GM21825 (cell line): ENCODE measurements at regions not wholly inside any gene's neighbourhood (a gene's known extent, or its start where the extent isn't known, plus 50 kb on each side); places are given as distances from the start of the nearest gene placed in this dataset.
"Not testable (repeated sequence)": the region's sequence is repeated elsewhere in the genome, so short reads cannot be mapped to it uniquely, and the experiment has no call there.

Experiments used
- ATAC-seq: cut with Tn5 transposase; IDR thresholded peaks from one replicate; pipeline ENCODE4 v1.9.1; 2021; ENCODE audit warnings: mild to moderate bottlenecking, moderate library complexity; ENCODE audit not compliant: unreplicated experiment

DNA sequence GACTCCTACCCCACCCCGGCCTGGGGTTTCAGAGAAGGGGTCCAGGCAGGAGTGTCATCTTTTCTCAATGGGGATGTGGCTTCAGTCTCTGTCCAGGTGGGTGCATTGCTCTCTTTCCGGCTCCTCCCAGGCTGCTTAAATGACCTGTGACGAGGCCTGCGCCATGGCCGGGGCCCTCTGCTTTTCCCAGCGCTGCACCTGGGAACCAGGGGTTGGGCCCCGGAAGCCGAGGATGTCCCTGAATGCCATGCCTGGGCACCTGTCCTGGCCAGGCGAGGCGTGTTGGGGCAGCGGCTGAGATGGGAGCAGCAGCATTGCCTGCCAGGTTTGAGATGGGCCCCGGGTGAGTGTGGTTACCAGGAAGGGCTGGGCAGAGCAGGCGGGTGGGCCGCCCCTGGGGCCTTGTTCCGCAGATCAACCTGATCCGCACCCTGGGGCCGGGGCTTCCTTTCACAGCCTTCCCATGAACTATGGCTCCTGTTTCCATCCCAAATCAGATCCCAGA, 147.4 kb downstream of the SEC14L1 start:
- ATAC-seq: no peak

GRCh38 chr17:77290759-77291558, 150.2 kb downstream of the SEC14L1 start:
- ATAC-seq: not testable (repeated sequence)

GRCh38 chr17:77291591-77292386, 151.0 kb downstream of the SEC14L1 start:
- ATAC-seq: no peak

DNA sequence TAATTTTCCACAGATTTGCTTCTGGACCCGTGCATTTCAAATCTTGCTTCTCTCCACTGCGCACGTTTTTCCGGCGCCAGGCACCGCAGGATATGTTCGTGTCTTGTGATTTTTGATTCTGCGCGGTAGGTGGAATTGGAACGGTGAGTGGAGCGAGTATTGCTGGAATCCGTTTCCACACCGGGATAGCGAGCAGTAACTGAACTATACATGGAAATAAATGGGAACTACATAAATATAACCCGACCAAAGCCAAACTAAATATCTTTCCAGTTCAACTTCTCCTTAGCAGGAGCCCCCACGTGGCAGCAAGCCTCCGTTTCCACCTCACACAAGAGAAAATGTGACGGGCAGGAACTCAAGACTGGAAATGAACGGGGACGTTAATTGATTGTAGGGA, 154.0 kb downstream of the SEC14L1 start:
- ATAC-seq: no peak

DNA sequence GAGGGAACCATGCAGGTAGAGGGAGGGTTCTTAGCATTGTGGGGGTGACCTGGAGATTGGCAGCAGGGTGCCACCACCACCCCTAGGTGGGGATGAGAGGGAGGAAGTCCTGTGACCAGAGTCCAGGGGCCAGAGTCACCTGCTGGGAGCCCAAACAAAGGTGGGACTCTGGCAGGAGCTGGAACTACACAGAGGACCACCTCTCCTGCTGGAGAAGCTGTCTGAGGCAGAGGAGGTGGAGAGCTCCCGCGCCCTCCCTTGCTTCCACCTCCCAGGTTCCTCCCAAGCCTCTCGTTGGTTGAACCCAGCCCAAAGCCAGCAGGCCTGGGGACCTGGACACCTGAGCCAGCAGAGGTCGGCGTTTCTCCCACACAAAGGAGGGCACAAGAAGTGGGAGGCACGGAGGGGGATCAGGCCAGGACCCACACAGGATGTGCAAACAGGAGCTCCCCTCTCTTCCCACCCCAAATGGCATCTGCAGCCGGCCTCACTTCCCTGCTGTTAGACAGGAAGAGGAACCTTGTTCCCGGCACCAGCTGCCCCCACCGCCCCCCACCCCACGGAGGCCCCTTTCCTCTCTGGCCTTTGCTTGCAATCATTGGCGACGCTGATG, 154.6 kb downstream of the SEC14L1 start:
- no peak for ATAC-seq

GRCh38 chr17:77296769-77297409, 156.1 kb downstream of the SEC14L1 start:
- ATAC-seq: no peak

GRCh38 chr17:77297693-77298666, 157.2 kb downstream of the SEC14L1 start:
- ATAC-seq: no peak

DNA sequence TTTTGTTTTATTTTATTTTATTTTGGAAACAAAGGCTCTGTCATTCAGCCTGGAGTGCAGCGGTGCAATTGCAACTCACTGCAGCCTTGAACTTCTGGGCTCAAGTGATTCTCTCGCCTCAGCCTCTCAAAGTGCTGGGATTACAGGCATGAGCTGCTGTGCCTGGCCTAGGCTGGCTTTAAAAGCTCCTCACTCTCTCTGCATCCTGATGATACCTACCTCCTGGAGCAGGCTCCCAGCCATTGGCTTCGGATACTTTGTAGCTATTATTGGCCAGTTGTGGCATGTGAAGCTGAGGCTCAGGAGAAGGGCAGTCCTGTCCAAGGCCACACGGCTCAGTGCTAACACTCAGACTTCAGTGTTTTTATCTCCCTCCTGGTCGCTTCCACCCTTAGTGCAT, 158.0 kb downstream of the SEC14L1 start:
- no peak for ATAC-seq

GRCh38 chr17:77299256-77300015, 158.7 kb downstream of the SEC14L1 start:
- ATAC-seq: no peak

GRCh38 chr17:77300016-77300686, 159.4 kb downstream of the SEC14L1 start:
- no peak for ATAC-seq

DNA sequence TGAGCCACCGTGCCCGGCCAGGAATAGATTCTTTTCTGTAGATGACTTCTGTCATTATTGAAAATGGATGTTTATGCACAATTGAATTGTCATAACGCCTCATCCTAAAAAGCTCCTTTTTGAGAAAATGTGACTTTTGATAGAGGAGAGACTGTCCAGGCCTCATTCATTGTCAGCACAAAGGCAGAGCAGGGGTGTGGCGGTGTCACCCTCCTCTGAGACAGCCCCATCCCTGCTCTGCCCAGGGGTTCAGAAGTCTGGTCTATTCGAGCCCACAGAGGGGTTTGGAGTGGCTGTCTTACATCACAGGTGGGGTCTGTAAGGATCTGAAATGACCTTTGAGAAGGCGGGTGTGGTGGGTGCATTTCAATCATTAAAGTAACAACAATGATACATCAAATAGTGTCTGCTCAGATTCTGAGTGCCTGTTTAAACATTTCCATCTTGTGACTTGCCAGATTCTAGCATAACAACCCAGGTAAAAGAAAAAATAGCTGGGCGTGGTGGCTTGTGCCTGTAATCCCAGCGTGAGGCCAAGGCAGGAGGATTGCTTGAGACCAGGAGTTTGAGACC, 161.0 kb downstream of the SEC14L1 start:
- no peak for ATAC-seq

GRCh38 chr17:77302682-77303081, 161.9 kb downstream of the SEC14L1 start:
- ATAC-seq: no peak

DNA sequence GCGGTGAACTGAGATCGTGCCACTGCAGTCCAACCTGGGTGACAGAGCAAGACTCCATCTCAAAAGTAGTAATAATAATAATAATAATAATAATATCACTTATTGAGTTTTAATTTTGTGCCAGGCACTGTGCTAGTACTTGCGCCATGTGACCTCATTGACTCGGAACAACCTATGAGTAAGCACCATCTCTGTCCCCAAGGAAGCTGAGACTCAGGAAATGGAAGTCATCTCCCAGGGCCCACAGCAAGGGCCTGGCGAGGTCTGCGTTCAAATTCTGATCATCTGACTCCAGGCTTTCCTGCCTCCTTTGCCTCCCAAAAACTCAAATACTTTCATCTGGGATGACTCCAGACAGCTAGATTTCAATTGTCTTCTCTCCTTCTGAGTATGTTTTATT, 162.9 kb downstream of the SEC14L1 start:
- ATAC-seq: no peak

DNA sequence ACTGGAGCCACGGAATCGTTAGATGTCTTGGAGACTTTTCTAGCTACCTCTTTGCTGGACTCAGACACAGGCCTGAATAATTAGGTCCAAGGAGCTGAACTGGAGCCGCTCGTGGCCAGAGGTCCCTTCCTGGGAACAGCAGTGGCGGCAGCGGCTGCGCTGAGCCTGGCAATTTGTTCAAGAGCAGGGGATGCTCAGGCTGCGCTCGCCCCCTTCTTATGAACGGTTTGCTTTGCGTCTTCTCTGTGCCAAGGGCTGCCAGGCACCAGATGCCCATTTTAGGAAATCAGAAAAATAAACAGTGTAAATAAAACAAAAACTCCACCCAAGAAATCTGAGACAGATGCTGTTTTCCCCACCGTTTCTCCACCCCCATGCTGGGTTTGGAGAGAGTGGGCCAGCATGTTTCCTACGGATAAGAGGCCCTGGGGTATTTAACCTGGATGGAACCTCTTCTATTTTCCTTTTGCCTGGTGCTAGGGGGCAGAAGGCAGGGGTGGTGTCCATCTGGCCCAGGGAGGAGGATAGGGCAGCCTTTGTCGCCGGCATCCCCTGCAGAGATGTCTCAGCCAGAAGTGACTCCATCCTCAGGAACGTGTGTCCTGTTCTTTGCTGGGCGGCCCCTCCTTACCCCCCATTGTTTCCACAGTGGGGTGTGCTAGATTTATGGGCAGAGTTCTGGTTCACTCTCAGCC, 163.4 kb downstream of the SEC14L1 start:
- no peak for ATAC-seq

DNA sequence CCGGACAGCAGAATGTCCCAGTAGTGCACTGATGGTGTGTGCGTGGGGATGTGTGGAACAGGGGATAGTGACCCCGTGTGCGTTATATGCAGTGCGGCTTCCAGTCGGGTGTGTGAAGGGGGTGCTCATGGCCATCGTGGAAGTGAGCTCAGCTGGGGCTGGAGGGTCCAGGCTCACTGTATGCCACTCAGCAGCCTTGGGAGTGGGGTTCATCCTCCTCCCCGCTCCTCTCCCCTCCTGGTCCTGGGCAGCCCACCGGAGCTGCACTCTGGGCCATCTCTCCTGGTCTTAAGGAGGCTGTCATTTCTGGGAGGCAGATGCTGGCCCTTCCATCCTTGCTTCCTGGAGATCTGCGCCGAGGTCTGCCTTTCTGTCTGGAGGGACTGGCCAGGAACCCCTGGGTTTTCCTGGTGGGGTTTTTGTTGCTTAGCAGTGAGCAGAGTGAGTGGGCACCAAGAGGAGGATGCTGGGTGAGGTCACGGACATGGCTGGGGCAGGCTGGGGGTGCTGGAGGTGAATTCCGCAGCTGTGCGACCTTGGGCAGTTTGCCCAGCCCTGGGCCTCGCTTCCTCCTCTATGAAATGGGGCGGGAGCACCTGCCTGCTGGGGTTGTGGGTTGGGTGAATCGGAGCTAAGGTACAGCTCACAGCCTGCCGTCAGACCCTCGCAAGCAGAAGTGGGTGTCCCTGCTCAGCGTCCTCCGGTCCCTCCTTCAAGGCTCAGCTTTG, 164.1 kb downstream of the SEC14L1 start:
- no peak for ATAC-seq

DNA sequence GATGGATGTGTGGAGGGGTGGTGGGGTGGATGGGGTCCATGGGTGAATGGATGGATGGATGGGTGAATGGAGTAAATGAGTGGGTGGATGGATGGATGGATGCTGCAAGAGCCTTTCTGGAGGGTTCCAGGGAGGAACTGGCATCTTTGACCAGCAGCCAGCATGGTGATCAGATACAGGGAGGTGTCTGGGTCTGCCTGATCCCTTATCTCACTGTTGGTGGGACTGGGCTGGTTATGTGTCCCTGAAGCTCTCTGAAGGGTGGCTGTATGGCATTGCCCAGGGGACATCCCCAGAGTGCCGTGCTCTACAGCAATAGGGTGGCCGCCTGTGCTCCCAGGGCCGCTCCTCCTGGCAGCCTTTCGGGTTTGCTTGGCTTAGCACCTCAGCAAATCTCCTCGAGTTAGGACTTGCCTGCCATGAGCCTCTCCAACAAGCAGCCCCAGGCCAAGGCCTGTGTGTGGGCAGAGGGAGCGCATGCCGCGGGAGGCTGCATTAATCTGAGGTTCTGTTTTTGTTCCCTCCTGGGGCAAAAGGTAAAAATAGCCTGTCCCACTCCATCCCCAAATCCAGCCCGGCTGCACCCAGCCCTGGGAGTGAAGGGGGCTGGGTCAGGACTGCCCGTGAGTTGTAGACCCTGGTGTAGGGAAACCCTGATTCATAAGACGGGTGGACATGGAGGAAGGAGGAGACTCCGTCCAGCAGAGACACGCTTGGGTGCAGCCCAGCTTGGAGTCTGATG, 165.4 kb downstream of the SEC14L1 start:
- no peak for ATAC-seq
